B cell (primary cell): ENCODE measurements at regions not wholly inside any gene's neighbourhood (a gene's known extent, or its start where the extent isn't known, plus 50 kb on each side); places are given as distances from the start of the nearest gene placed in this dataset.

Source experiments
- EZH2 ChIP-seq: IDR thresholded peaks from 2 replicates; pipeline ENCODE4 v1.6.1; 2012; ENCODE audit warnings: borderline replicate concordance, low read depth, mild to moderate bottlenecking, moderate library complexity, low read length; ENCODE audit not compliant: insufficient read depth, poor library complexity, severe bottlenecking
- TF ChIP-seq, protein P1 (sequence below): fragments of 200-600 bp; IDR thresholded peaks from one replicate; pipeline ENCODE4 v1.8.0; 2022; ENCODE audit warnings: antibody characterized with exemption, mild to moderate bottlenecking

DNA sequence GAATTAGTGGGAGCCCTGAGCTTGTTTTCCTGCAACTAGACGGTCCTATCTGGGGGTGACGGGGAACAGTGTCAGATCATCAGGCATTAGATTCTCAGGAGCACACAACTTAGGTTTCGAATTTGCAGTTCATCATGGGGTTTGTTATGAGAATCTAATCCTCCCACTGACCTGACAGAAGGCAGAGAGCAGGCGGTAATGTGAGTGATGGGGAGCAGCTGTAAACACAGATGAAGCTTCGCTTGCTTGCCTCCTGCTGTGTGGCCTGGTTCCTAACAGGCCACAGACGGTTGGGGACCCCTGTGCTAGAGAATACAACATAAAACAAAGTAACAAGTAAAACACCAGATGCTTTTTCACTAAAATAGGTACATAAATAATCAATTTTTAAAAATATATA, 86.2 kb upstream of the BLTP1 start:
- TF ChIP-seq, protein P1, sequence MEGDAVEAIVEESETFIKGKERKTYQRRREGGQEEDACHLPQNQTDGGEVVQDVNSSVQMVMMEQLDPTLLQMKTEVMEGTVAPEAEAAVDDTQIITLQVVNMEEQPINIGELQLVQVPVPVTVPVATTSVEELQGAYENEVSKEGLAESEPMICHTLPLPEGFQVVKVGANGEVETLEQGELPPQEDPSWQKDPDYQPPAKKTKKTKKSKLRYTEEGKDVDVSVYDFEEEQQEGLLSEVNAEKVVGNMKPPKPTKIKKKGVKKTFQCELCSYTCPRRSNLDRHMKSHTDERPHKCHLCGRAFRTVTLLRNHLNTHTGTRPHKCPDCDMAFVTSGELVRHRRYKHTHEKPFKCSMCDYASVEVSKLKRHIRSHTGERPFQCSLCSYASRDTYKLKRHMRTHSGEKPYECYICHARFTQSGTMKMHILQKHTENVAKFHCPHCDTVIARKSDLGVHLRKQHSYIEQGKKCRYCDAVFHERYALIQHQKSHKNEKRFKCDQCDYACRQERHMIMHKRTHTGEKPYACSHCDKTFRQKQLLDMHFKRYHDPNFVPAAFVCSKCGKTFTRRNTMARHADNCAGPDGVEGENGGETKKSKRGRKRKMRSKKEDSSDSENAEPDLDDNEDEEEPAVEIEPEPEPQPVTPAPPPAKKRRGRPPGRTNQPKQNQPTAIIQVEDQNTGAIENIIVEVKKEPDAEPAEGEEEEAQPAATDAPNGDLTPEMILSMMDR: no peak
- TF ChIP-seq EZH2: no peak
